GM18508 (cell line): ENCODE measurements at regions not wholly inside any gene's neighbourhood (a gene's known extent, or its start where the extent isn't known, plus 50 kb on each side); places are given as distances from the start of the nearest gene placed in this dataset.

Source experiments
- ATAC-seq: cut with Tn5 transposase; IDR thresholded peaks from one replicate; pipeline ENCODE4 v1.9.1; 2021; ENCODE audit warnings: moderate number of reproducible peaks; ENCODE audit not compliant: insufficient read depth, unreplicated experiment

GRCh38 chr2:3071685-3072263, 305.8 kb downstream of the EIPR1 start:
- ATAC-seq, result no peak

DNA sequence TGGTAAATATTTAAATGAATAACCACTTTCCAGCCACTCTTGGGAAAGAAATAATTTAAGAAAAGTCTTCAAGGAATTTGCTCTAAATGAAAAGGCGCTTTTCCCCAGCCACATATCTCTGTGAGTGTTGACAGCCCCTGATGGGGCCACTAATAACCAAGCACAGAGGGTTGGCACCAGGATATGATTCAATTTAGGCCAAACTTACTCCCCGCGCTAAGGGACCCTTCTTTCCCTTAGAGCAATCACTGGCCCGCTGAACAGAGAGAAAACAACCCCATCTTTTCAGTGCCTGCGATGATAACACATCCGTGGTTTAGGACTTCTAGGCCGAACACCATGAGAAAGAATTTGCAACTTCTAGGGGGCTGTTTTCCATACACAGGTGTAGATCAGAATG, 310.8 kb downstream of the EIPR1 start:
- no peak for ATAC-seq

DNA sequence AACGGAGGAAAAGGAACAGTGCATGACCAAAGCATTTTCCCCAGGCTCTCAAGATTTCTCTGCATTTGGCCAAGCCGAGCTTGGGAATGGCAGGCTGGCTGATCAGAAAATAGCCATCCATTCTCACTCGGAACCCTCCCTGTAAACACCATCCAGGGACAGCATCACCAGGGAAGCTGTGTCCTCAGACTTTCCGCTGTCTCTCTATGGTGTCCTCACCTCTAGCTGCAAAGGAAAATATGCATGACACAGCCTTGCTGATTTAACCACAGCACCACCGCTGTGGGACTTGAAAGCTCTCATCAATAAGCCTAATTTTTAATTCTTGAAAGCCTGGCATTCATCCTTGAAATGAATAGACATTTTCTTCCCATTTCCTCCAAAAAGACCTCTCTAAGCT, 311.7 kb downstream of the EIPR1 start:
- no peak for ATAC-seq

- no peak for ATAC-seq
Measured at GRCh38 chr2:3062476-3063260, 314.9 kb downstream of the EIPR1 start.

DNA sequence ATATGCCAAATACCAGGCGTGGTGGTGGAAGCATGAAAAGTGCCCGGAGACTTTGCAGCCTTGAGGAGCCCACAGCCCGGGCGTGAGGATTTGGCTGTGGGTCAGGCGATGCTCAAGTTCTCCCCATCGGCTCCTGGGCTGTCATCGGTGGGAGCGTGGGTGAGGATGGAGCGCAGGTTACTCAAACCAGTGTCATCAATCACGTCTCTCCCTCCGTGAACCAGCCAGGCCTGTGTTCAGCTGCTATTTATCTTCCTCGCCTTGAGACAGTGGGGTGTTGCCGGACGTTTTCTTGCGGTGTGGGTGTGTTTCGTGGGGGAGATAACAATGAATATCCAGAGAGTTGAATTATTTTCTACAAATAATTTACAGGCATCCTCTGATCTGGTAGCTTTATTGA, 317.6 kb downstream of the EIPR1 start:
- no peak for ATAC-seq

DNA sequence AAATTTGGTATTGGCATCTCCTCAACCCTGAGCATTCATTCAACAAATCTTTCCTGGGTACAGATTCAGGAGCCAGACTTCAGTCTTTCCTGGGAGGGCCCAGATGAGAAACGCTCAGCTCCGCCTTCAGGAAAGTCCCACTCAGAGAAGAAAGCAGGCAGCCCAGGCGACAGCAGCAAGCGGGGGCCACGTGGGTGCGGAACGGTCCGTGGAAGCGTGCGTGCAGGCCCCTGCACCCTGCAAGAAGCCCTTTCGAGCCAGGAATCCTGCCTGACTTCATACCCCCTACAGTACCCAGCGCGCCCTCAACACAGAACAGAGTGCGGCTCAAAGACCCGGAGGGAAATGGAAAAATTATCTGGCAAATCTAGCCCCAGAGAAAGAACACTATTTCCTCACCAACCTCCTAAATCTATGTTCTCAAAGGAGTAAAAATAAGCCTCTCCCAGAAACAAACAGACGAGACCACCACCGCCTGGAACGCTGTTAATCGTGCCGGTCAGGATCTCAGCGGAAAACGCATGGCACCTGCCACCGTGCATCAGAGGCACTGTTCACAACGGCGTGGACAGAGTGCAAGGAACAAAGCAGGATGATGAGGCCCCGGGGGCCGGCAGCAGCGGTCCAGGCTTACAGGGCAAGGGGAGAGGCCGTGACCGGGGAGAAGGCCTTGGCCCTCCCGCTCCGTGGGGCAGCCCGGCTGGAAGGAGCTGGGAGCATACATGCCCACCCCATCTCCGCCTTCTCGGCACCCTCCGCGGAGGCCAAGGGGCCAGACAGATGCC, 318.3 kb downstream of the EIPR1 start:
- ATAC-seq, result no peak

GRCh38 chr2:3054066-3054465, 323.6 kb downstream of the EIPR1 start:
- no peak for ATAC-seq

DNA sequence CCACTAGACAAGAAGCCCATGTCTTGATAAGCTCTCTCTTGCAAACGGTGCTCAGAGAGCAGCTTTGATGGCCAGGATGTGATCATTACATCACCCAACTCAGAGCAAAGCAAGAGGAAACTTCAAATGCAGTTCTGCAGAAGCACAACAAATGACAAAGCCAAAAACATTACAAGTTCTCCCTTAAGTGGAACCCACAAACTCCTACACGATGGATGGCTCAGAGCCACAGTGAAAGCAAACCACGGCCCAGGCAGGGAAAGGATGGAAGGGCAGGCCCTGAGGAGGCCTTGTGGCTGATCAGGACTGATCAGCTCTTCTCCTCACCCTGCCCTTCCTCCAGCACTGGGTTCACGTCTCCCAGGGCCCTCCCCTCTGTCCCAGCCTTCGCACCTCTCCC, 326.4 kb downstream of the EIPR1 start:
- ATAC-seq, result no peak

GRCh38 chr2:3046170-3046865, 331.3 kb downstream of the EIPR1 start:
- ATAC-seq, result no peak

DNA sequence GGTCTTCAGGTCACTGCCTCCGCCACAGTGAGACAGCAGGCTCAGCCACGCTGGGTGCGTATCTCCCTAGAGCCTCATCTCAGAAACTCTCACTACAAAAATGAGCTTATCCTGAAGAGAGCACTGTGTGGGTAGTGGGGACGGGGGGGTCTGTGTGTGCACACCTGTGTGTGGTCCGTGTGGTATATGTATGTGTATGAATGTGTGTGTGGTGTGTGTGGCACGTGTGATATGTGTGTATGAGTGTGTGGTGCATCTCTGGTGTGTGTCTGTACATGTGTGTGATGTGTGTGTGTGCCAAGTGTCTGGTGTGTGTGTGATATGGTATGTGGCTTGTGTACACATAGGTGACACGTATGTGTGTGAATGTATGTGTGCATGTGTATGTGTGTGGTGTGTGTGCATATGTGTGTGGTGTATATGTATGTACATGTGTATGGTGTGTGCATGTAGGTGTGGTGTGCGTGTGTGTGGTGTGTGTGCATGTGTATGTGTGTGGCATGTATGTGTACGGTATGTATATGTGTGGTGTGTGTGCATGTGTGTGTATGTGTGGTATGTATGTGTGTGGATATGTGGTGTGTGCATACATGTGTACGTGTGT, 332.2 kb downstream of the EIPR1 start:
- no peak for ATAC-seq

- no peak for ATAC-seq
Measured at GRCh38 chr2:3044587-3045317, 332.9 kb downstream of the EIPR1 start.

GRCh38 chr2:3043726-3044125, 333.9 kb downstream of the EIPR1 start:
- no peak for ATAC-seq

DNA sequence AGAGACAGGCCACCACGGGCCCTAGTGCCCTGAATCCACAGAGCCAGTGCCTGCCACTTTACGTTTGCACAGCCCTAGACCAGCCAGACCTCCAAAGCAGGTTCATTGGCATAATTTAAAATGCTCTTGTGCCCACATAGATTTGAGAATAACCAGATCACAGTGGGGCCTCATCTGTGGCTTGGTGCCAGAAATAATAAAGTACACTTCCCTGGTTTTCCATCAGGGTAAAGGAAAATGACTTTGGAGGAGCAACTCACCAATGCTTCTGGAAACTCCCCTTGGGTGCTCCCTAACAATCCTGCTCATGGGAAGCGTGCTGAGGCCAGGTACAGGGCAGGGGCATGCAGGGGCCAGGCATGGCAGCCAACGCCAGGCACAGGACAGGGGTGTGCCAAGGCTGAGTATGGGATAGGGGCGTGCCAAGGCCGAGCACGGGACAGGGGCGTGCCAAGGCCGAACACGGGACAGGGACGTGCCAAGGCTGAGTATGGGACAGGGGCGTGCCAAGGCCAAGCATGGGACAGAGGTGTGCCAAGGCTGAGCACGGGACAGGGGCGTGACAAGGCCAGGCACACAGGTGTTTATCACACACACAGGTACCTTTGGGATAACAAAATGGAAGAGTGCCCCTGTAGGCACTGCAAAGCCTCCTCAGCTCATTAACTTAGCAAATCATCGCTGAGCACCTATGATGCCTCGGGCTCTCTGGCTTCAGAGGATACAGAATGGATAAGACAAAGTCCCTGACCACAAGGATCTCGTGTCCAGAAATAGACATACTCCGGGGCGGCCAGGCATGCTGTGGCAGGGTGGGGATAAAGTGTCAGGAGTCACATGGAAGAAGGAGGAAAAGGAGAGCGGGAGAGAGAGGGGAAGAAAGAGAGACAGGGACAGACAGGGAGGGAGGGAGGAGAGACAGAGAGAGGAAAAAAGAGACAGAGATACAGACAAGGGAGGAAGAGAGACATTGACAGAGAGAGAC, 334.7 kb downstream of the EIPR1 start:
- no peak for ATAC-seq

DNA sequence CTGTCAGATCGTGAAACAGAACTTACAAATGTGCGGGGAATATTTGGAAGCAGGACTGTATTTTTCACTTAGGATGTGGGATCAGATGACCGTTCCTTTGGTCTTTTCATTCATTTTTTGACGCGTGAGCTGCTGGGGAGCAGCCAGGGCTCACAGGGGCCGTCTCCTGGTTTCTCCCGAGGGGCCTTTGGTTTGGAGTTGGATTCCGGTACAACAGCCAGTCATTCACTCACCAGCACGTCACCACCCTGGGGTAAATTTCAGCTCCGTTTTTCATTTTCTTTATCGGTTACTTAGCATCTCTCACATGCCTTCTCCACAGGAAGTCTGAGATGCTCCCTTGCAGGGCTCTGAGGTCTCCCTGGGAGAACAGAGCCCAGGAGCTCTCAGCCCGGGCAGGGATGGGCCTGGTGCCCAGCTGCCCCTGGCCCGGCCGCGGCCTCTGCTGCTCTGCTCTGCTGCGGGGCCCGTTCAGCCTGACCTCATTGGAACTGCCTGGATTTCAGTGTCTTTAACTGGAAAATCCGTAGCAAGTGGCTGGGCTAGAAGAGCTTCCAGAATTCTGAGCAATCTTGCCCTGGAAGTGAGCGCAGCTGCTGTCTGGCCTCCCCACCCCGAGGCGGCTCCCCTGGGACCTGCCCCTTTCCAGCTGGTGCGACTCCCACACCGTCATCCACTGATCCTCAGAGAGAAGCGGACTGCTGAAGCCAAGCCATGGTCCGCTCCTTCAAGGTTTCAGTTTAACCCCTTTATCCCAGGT, 335.6 kb downstream of the EIPR1 start:
- no peak for ATAC-seq

GRCh38 chr2:3041246-3041645, 336.4 kb downstream of the EIPR1 start:
- no peak for ATAC-seq

DNA sequence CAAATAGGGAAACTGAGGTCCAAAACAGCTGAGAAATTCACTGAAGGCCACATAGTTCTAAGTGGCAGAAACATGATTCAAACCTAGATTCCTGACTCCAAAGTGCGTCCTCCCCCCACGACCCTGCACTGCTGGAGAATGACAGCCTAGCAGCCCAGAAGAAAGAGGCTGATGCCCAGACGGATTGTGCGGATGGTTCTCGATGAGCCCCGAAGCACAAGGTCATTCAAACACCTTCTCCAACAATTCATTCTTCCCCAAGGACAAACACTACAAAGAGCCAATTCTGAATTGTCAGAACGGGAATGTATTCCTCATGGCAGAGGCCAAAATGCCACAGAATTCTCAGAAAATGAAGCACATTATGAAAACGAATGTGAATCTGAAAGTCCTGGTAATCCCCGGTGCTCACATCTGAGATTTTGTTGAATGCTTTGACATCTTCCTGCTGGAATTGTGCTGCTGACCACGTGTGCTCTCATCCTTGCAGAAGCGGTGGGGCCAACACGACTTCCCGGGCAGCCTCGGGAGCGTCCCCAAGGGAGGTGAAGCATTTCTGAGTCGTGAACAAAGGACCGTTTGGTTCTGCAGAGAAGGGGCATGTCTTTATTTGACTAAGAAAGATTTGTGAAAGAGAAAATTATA, 337.0 kb downstream of the EIPR1 start:
- ATAC-seq, result no peak

GRCh38 chr2:3040066-3040428, 337.6 kb downstream of the EIPR1 start:
- no peak for ATAC-seq
